Effector CD4-positive, alpha-beta T cell (primary cell): ENCODE measurements at regions not wholly inside any gene's neighbourhood (a gene's known extent, or its start where the extent isn't known, plus 50 kb on each side); places are given as distances from the start of the nearest gene placed in this dataset.

Experiments used
- DNase-seq: peaks from one replicate; pipeline ENCODE4 v3.0.0-alpha.2; 2020

- no peak for DNase-seq
These were observed 517.5 kb downstream of the BCL11B start for GRCh38 chr14:98754343-98755020.

- DNase-seq = no peak
These were observed 515.2 kb downstream of the BCL11B start for GRCh38 chr14:98756749-98757148.

- no peak for DNase-seq
These were observed 513.6 kb downstream of the BCL11B start for GRCh38 chr14:98758440-98758839.

DNA sequence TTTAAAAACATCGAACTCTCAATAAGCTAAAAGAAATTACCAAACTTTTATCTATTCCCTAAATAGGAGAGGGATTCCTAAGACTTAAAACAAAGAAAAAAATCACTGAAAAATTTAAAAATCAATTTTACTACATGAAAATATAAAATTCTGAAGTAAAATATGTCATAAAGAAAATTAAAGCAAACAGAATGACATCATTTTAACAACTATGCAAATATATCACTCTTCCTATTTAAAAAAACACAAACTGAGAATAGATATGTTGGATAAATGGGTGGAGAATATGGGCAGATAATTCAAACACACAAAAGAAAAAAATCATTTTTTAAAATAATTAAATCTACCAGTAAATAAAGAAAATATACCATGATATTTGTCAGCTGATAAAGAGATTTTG is 510.0 kb downstream of the BCL11B start:
- DNase-seq = no peak

GRCh38 chr14:98766818-98767217 is 505.2 kb downstream of the BCL11B start:
- DNase-seq = no peak

- no peak for DNase-seq
These were observed 502.7 kb downstream of the BCL11B start for GRCh38 chr14:98769326-98769725.

- no peak for DNase-seq
These were observed 501.8 kb downstream of the BCL11B start for GRCh38 chr14:98770151-98770550.

GRCh38 chr14:98773814-98774213 is 498.2 kb downstream of the BCL11B start:
- DNase-seq = no peak

GRCh38 chr14:98775892-98776291 is 496.1 kb downstream of the BCL11B start:
- DNase-seq = no peak

DNA sequence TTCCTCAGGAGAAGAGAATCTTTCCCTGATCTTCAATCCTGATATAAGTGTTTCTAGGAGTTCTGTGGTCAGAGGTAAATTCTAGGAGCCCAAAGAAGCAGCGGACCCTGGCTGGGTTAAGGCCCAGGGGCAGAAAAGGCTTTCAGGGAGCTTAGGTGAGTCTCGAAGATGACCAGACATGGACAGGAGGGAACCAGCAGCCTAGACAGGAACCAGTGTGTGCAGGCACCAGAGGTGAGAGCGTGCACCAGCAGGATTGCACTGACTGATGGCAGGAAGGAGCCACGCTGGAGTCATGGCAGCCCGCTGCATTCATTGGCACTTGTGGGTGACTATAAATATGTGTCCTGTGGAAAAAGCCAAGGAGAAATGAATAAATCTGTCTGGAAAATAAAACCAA is 489.9 kb downstream of the BCL11B start:
- no peak for DNase-seq

GRCh38 chr14:98785578-98785977 is 486.4 kb downstream of the BCL11B start:
- no peak for DNase-seq

GRCh38 chr14:98786456-98786855 is 485.5 kb downstream of the BCL11B start:
- DNase-seq = no peak

DNA sequence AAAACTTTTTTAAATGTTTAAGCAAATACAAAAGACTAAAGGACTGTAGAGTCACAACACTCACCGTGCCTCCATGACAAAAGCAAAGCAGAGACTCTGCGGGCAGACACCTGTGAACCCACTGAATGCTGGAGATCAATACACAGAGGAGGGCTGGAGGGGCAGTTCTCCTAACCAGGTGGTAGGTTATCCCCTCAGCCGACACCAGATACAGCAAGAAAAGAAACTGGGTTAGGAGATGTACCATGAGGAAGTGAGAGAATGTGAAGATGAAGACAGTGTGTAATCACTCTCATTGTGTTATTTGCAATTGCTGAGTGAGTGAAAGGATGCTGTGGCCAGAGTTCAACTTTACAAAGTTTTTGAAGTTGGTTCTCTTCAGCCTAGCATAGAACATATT is 480.3 kb downstream of the BCL11B start:
- no peak for DNase-seq

DNA sequence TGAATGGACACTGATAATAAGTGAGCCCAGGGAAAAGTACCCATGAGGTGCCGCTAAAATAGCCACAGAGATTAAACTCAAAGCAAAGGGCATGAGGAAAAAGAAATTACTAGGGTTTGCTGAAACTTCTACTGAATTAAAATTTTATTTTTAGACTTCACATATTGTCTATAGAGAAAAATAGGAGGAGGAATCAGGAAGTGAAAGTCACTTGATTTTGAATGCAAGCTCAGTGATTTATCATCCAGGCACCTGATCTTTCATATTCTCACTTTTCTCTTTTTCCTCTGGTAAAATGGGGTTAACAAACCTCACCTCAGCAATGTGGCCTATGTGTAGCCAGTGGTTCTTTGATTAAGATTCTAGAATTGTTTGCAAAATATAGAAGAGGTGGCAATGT is 479.8 kb downstream of the BCL11B start:
- no peak for DNase-seq

GRCh38 chr14:98798099-98798498 is 473.9 kb downstream of the BCL11B start:
- no peak for DNase-seq

DNA sequence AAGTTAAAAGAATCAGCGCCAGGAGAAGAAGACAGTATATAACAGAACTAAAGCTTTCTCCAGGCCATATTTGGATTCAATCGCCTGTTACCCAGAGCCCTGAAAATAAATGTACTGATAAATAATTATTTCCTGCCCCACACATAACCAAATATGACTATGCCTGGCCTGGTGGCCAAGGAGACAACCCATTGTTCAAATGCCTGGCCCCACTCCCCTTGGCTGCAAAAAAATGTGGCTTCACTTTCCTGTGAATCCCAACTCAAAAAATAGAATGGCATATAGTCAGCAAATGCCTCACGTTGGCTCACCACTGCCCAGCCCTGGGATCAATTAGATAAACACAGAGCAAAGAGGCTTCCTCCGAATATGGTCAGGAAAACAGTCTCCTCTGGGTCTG is 472.1 kb downstream of the BCL11B start:
- DNase-seq = no peak

DNA sequence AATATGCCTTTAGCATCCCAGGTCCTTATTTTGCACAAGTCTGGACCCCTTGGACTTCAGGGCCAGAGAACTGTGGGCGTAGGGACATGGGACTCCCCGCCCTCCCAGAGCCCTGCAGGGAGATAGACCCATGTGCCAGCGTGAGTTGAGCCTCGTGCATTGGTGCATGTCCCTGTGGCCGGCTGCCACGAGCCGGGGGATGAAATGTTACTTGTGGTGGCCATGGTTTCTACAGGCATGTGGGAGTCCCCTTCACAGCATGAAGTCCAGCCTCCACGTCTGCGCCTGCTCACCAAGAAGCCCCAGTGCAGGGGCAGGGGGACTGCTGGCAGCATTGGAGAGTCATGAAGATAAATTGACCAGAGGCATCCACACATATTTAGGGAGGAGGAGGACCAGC is 470.0 kb downstream of the BCL11B start:
- no peak for DNase-seq

- DNase-seq = no peak
These were observed 468.8 kb downstream of the BCL11B start for GRCh38 chr14:98803196-98803595.

GRCh38 chr14:98808494-98809407 is 463.2 kb downstream of the BCL11B start:
- DNase-seq = no peak

DNA sequence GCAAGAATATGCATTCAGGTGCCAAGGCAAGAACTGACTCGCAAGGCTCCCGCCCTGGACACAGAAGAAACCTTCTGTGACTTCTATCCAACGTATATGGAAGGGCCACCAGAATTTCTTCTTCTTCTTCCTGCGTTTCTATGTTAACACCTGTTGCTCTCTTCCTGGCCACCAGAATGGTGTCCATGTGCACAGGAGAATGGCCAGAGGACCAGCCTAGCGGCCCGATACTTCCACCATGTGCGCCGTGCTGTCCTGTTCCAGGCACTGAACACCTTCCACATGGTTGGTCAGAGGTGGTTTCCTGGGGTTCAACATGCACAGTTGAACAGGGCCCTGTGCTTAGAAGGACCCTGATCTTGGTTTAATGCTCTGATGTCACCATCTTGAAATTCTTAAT is 455.8 kb downstream of the BCL11B start:
- DNase-seq = no peak

- no peak for DNase-seq
These were observed 455.3 kb downstream of the BCL11B start for GRCh38 chr14:98816720-98817119.

GRCh38 chr14:98819132-98819866 is 452.7 kb downstream of the BCL11B start:
- DNase-seq = no peak

- DNase-seq = no peak
These were observed 452.2 kb downstream of the BCL11B start for GRCh38 chr14:98819867-98820206.

GRCh38 chr14:98822917-98823316 is 449.1 kb downstream of the BCL11B start:
- no peak for DNase-seq
